Activated effector memory CD4-positive, alpha-beta T cell treated with anti-CD3 and anti-CD28 coated beads, Interleukin-2, amount 50 U/mL, for 16 hours (primary cell): ENCODE measurements at regions not wholly inside any gene's neighbourhood (a gene's known extent, or its start where the extent isn't known, plus 50 kb on each side); places are given as distances from the start of the nearest gene placed in this dataset.

Experiments
- DNase-seq: peaks from one replicate; pipeline ENCODE4 v3.0.0-alpha.2; 2020

DNA sequence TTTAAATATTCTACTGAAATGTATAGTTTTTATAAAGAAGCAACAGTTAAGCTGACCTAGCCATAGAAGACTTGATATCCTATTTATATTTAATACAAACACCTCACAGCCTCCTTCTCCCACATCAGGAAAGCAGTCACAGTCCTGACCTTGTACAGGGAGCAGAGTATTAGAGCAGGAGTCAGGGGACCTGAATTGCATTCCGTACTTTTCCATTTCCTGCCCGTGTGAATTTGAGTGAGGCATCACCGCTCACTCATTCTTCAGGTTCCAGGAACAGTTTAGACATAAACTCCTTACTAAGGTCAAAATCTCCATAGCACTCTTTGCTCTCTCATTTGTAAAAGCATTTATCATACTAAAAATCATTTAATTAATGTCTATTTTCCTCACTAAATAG, 482.5 kb upstream of the FAT3 start:
- no peak for DNase-seq

DNA sequence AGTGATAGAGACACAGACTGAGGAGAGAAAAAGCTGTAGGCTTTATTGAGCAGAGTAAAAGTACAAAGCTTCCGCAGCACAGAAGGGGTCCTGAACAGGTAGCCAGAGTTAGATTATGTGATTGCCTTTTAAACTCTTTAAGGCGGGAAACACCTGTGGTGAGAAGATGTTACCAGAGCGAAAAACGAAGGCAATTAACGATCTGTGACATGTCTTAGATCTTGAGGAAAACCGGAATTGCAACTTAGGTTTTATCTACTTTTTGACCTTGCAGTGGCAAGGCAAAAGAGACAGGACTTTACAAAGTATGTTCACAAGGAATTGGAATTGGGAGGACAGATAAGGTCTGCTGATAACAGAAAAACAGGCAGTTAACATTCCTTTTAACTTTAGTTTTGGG, 493.6 kb upstream of the FAT3 start:
- no peak for DNase-seq

DNA sequence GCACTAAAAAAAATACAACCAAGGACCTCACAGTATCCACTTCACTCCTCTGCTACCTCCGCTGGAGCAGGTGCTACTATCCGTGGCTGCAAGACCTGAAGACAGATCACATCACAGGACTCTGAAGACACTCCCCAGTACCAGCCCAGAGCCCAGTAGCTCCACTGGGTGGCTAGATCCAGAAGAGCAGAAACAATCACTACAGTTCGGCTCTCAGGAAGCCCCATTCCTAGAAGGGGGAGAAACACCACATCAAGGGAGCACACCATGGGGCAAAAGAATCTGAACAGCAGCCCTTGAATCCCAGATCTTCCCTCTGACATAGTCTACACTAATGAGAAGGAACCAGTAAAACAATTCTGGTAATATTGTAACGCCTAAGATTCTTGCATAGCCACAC, 494.0 kb upstream of the FAT3 start:
- no peak for DNase-seq

DNA sequence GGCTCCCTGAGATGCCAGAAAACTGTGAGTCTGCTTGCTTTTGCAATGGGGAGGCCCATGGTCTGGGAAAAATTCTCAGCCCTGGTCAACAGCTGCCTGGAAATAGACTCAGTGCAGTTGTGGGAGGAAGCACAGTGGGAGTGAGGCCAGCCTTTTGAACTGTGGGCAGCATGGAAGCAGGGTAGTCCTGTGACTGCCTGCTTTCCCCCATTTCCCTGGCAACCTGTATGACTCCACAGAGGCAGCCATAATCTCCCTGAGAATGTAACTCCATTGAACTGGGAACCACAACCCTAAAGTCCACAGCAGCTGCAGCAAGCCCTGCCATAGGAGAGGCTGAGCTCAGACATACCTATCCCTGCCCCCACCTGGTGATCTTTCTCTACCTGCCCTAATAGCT, 494.6 kb upstream of the FAT3 start:
- DNase-seq = no peak

DNA sequence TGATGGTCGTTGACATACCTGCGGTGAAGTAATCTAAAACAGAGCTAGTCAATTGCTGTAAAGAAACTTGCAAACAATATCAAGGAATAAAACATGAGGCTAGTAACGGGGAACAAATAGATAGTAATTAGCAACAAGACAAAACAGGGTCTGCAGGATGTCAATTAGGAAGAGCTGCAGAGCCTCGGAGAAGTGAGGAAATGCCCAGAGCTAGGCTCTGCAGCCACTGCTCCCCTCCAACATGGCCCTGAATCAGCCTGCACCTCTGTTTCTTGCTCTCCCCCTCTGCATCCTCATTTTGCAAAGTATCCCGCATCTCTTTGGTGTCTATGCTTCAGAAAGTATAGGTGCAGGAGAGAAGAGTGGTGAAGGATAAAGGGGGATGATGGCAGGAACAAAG, 507.4 kb upstream of the FAT3 start:
- DNase-seq = no peak

DNA sequence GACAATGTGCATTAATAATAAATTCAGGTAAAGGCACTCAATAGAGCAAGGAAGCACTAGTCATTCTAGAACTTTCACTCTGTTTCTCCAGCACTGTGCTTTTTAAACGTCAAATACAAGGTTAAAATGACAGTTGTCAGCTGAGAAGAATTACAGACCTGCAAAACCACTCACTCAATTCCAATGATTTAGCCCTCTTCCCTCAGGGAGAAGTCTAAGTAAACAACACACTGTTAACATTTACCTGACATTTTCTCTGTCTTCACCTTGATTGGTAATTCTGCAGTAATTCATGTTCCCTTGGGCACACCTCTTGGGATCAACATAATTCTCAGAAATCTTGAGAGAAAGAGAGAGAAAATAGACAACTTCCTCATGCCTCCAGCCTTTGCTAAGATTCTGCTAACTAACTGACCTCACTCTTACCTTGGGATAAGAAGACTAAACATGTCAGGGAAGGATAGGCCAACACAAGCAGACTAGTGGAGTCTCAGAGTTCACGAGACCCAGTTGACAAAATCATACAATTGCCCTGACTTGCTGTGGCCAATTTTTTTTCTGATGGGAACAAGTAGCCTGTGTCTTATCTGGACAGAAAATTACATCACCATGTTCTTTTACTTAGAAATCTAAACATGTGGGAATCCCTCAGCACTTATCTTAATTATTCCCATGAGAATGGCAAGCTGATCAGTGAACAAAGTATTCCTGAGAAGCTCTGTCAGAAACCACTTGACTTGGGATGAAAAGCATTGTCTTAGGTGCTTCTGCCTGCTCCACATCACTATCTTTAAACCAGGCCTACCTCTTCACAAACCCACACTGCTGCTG, 516.8 kb upstream of the FAT3 start:
- DNase-seq = no peak

DNA sequence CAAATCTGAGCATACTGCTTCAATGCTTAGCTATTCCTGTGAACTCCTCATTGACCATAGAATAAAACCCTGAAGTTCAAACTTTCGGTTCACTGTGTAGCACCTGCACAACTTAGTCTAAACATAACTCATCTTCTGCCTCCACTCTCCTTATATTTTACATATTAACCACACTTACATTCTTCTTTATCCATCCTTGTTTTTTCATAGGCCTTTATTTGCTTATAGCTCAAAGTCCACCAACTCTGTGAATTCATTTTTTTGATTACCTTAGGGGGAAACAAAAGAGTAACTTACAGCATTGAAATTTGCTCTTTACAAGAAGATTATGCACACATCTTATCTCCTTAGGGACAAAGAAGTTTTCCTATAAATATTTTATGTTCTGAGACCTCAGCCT, 521.6 kb upstream of the FAT3 start:
- DNase-seq = no peak

DNA sequence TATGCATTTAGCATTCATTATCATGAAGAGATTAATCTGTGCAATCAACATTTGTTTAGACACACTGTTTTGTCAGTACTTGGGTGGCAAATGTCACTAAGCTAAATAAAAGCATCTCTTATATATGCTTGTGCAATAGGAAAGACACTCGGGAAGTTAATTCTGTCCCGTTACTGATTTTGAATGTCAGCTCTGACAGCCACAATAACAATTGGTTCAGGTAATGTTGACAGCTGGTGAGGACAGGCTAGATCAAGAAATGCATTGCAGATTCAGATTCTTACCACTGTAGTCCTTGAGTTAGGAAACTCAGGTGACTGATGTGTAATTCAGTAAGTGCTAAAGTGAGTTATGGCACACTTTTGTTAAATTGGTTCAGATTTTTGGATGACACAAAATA, 523.8 kb upstream of the FAT3 start:
- no peak for DNase-seq

DNA sequence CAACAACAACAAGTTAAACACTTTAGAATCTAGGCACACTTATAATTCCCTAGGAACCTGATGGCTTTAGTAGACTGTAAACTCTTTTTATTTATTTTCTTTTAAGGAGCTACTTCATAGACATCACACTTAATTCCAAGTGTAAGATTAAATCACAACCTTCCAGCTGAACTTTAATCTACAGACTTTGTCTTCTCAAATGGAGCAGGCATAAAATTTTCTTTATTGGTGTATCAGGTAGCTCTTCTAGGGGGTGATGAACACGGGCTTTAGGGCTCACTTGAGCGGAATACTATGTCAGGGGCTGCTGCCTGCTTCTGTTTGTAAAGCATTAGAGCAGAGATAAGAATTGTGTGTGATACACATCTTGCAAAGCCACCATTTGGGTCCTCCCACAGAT, 525.8 kb upstream of the FAT3 start:
- DNase-seq = no peak

DNA sequence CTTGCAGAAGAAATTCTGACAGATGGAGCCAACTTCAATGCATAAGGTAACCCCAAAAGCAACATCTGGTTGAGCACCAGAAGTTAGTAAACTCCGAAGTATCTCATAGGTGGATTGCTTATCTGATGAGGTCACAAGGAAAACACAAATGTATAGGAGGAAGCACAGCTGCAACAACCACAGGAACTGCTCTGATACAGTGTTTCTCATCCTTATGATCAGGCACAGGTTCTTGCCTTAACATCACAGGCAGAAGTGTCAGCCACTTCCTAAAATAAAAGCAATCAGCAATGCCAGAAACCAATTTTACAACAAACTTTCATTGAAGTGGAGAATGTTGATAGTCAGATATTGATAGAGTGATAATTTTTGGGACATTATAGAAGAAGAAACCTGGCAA, 530.3 kb upstream of the FAT3 start:
- DNase-seq = no peak

DNA sequence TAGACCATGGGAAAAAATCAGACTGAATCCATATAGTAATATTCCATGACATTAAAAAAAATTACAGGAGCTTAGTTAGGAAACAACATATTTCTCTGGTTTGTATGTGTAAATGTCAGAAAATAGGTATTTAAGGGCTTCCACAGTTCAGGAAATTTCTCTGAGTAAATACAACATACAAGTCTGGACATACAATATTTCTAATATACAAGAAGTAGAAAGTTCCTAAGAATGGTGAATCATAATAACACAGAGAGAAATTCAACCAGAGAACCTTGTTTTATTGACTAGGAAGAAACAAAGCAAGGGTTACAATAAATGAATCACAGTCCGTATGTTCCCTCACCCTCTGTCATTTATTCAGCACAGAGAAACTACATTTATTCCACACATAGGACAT, 532.7 kb upstream of the FAT3 start:
- no peak for DNase-seq

DNA sequence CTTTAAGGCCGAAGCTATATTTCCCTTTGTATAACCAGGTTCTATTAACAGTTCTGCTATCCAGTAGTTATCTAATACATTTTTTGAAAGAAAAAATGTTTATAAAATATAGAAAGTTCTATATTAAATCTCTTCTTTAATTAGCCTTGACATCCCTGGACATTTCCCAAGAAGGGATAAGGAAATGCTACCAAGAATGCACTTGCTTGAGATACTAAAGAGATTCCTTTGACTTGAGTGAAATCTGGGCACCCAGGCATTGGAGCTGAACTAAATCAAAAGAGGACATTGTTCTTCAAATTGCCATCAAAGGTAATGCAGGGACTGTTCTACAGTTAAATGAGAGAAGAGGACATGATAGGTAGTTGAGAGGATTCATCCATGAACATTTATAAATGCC, 535.9 kb upstream of the FAT3 start:
- no peak for DNase-seq

DNA sequence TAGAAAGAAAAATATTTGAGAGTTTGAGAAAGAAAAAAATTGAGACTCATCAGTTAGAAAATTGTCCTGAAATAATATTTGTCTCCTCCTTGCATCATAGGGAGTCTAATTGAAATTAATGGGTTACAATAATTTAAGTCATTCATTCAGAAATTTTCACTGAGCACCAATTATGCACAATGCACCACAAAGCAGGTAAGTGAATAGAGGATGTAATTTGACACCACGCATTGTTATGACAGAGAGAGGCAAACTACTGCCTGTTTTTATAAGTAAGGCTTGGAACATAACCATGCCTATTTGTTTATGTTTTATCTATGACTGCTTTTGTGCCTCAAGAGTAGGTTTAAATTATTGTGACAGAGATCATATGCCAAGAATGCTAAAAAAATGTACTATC, 537.9 kb upstream of the FAT3 start:
- no peak for DNase-seq

DNA sequence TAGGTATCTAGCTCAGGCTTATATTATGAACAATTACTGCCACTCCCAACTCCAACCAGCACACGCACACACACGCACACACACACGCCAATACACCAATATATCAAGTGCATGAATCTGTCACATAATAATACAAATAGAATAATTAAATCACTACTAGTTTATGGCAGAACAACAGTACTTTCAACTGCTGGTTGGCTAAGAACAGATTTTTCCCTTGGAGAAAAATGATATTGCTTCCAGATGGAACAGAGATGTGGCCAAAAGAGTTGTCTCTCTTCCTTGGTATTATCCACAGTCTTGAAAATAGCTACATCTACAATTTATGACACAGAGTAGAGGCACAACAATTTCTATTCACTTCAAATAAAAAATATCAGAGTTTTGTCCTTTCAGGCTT, 538.3 kb upstream of the FAT3 start:
- no peak for DNase-seq

DNA sequence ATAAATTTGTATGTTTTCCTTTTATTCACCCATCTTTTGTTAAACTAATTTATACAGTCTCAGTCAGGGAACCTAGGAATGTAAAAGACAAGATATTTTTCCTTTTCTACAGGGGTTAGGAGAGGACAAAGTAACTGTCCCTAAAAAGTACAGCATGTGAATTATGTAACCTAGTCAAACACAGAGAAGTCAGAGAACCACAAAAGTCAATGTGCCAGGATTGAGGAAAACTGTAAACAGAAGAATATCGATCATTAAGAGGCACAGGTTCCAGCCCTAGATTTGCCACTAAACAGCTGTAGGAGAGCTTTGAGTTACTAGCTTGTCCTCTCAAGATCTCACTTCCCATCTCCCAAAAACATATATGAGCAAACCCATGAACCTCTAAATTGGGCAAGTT, 550.9 kb upstream of the FAT3 start:
- no peak for DNase-seq

DNA sequence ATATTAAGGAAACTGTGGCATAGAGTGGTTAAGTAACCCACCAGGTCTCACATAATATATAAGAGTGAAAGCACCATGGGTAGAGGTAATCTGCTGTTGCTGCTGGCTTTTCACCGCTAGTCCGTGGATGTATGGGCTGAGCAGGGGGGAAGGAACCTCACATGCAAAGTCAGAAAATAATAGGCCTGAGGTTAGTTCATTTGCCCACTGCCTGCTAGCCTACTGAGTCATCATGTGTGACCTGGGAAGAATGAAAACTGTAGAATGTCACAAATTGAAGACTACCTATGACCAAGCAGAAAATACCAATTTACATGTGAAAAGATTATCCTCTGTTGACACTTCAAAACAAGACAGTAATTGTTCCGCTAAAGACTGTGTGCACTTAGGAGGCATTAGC, 560.1 kb upstream of the FAT3 start:
- DNase-seq = no peak

DNA sequence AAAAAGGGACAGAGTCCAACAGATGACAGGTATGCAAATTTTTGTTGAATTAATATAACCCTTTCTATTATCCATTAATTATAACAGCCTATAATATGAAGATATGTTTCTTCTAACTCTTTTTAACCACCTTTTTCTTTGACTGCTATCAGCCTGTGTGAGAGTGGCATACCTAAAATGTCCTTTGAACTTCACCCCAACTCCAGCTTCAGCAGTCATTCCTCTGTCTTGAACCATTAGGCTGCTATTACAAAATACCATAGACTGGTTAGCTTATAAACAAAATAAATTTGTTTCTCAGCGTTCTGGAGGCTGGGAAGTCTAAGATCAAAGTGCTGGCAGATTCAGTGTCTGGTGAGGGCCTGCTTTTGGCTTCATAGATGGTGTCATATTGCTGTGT, 564.6 kb upstream of the FAT3 start:
- DNase-seq = no peak

DNA sequence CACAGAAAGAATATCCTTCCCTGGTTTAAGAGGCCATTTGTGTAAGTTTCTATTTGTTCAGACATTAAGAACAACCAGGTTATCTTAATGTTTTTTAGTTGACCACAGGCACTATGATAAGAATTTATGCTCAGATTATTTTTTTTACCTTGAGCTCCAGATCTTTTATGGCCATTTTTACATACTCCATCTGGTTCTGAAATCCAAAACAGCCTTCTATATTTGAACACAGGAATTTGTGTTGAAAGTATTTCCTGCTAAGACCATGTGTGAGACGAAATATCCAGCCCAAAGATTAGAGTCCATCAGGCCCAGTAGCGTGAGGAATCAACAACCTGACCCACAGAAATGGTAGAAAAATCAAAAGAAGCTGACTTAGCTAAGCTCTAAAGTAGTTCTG, 569.9 kb upstream of the FAT3 start:
- no peak for DNase-seq

DNA sequence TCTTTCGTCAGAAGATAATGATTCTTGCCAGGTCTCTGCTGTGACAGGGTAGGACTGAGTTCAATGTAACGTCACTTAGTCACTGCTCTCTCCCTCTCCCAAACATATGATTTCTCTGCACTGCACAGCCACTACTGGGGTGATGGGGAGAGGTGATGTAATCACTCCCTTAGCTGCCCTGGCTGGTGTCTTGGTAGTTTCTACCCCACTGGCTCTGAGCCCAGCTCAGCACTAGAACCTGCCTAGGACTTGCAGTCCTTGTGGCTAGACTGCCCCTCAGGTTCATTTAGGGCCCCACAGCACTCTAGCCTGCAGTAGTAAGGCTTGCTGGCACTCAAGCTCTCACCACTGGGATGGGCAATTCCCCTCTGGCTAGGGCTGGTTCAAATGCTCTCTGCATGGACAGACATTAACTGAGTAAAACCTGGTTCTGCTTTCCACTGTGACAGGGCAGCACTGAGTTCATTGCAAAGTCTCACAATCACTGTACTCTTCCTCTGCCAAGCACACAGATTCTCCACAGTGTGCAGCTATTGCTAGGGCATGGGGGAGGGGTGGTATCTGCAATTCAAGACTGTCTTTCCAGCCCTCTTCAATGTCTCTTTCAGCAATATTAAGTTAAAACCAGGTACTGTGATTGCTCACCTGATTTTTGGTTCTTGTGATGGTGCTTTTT, 571.4 kb upstream of the FAT3 start:
- DNase-seq = no peak

DNA sequence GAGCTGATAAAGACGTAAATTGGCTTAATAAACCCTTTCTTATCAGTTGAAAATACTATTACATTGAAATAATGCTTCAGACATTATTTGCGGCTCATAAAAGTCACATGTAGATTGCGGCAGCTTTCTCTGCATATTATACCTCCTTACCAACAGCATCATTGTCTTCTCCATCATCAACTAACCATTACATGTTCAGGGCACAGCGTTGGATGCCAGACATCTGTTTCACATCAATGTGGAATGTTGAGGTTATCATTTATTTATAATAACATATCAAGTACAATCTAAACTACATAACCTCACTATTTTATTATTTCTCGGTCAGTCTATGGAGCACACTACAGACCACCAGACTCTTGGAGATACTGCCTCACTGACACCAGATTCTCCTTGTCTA, 573.8 kb upstream of the FAT3 start:
- no peak for DNase-seq

DNA sequence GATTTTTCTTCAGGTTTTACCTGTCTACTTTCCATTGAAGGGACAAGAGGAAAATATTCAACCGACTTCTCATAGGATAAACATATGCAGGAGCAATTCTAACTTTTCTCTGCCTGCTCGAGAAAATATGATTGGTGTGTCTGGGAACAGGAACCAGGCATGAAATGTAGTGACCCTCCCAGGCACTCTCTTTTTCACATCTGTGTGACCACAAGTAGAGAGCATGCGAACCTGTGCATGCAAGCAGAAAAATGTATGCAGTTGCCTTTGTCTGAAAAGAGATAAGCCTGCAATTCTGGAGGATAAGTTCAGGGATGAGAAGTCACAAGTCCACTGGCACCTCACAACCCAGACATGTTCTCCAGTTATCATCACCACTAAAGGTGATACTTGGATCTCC, 583.5 kb upstream of the FAT3 start:
- DNase-seq = no peak

DNA sequence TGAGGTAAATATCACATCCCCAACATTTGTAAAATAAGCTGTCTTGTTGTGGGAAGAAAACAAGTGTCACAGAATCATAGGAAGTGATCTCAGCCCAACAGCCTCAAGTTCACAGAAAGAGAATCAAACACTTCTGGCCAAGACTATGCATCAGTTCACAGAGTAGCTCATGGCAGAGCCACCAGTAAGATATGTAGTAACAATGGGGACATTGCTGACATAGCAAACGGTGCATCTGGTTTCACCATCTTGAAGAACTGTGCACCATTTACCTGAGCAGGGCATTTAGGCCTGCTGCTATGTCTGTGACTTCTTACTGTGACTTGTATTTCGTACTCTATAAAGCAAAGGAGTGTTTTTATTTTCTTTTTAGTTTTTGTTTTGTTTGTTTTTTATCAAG, 585.3 kb upstream of the FAT3 start:
- no peak for DNase-seq

DNA sequence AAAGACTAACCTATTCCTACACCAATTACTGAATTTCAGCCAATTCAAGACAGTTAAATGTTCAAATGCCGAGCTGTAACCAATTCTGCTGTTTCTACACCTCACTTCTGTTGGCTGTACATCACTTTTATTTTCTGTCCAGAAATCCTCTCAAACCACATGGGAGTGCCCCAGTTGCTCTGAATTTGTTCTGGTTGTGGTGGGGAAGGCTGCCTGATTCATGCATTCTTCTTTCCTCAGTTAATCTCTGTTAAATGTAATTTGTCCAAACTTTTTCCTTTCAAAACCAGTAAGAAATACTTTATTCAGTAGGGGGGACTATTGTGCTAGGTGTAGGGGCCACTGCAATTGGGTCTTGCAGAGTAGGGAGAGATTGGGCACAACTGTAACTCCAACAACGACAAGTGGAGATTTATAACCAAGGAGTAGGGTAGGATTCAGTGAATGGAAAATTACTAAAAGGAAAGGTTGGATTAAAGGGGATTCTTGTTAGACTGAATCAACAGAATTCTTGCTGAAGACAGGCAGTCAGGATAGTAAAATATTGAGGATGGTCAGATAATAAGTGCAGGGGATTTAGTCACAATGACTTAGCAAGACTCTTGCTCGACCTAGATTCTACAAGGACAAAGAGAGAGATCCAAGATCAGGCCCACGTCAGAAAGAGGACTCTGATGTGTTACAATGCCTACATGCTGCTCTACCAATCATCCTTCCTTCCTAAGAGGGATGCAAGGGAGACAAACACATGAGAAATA, 593.5 kb upstream of the FAT3 start:
- DNase-seq = no peak

DNA sequence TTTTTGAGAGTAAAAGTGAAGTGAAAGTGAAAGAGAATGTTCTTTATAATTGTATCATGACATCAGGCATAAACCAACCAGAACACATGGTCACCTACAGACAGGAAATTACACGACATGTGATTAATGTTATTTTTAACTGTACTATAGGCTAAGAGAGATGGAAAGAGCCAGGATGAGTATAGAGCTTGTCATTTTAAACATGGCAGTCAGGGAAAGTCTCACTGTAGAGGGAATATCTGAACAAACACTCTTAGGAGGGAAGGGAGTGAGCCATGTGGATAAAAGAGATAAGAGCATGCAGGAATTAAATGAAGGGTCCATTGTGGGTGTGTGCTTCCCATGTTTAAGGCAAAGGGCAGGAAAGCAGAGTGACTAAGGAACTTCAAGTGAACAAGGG, 599.1 kb upstream of the FAT3 start:
- DNase-seq = no peak
